H1 (cell line): ENCODE measurements at regions not wholly inside any gene's neighbourhood (a gene's known extent, or its start where the extent isn't known, plus 50 kb on each side); places are given as distances from the start of the nearest gene placed in this dataset.

Experiments used
- BRCA1 ChIP-seq: IDR thresholded peaks from 2 replicates; pipeline ENCODE4 v1.6.1; 2012; ENCODE audit warnings: low read depth, low read length, improper control_type of control experiment
- EP300 ChIP-seq, 2 experiments: IDR thresholded peaks; 1 replicate in 1 of 2; 2 replicates in 1 of 2; pipeline ENCODE4 v1.6.1; 2011 to 2012; ENCODE audit warnings: low read depth in 2 of 2, low read length in 2 of 2, mild to moderate bottlenecking in 2 of 2, borderline replicate concordance in 1 of 2, inconsistent platforms in 1 of 2, moderate library complexity in 1 of 2
- EZH2 ChIP-seq: fragments of 200-600 bp; sonication (generic); IDR thresholded peaks from 2 replicates; pipeline ENCODE4 v1.7.1; 2012; ENCODE audit warnings: low read depth, mild to moderate bottlenecking, moderate library complexity, low read length, inconsistent platforms; ENCODE audit not compliant: severe bottlenecking
- GABPA ChIP-seq: IDR thresholded peaks from 2 replicates; pipeline ENCODE4 v1.6.1; 2011; ENCODE audit warnings: mild to moderate bottlenecking, low read length, moderate library complexity, borderline replicate concordance; ENCODE audit not compliant: insufficient read depth
- JUN ChIP-seq: IDR thresholded peaks from 2 replicates; pipeline ENCODE4 v1.6.1; 2011; ENCODE audit warnings: low read depth, mild to moderate bottlenecking, improper control_type of control experiment, low read length
- KDM1A ChIP-seq: fragments of 200-600, 300-600 bp; sonication (generic); IDR thresholded peaks from 2 replicates; pipeline ENCODE4 v1.7.1; 2016; ENCODE audit warnings: mild to moderate bottlenecking, low read length, borderline replicate concordance
- NANOG ChIP-seq: IDR thresholded peaks from 2 replicates; pipeline ENCODE4 v1.6.1; 2011; ENCODE audit warnings: low read length, low read depth, mild to moderate bottlenecking, inconsistent platforms; ENCODE audit not compliant: insufficient read depth, poor library complexity, severe bottlenecking
- POLR2A ChIP-seq, 2 experiments: IDR thresholded peaks; 1 replicate in 1 of 2; 2 replicates in 1 of 2; pipeline ENCODE4 v1.6.1; 2011; ENCODE audit warnings: low read depth in 2 of 2, low read length in 2 of 2, mild to moderate bottlenecking in 2 of 2; ENCODE audit errors: control extremely low read depth in 1 of 2
- POLR2AphosphoS5 ChIP-seq: IDR thresholded peaks from 2 replicates; pipeline ENCODE4 v1.6.1; 2011; ENCODE audit warnings: low read depth, low read length
- SUZ12 ChIP-seq: fragments of 200-600 bp; sonication (generic); IDR thresholded peaks from 2 replicates; pipeline ENCODE4 v1.6.1; 2012; ENCODE audit warnings: mild to moderate bottlenecking, inconsistent platforms, low read length, moderate library complexity, mixed read lengths
- TF ChIP-seq, protein P1 (sequence below), 3 experiments: IDR thresholded peaks; 1 replicate in 2 of 3; 2 replicates in 1 of 3; pipeline versions ENCODE4 v1.5.1 to v1.6.1; 2011; ENCODE audit warnings: low read length in 3 of 3, mild to moderate bottlenecking in 3 of 3, inconsistent platforms in 2 of 3, low read depth in 1 of 3, moderate library complexity in 1 of 3; ENCODE audit not compliant: insufficient read depth in 1 of 3; ENCODE audit errors: control extremely low read depth in 1 of 3
- TF ChIP-seq, protein P2 (sequence below): IDR thresholded peaks from 2 replicates; pipeline ENCODE4 v1.6.1; 2012; ENCODE audit warnings: inconsistent platforms

DNA sequence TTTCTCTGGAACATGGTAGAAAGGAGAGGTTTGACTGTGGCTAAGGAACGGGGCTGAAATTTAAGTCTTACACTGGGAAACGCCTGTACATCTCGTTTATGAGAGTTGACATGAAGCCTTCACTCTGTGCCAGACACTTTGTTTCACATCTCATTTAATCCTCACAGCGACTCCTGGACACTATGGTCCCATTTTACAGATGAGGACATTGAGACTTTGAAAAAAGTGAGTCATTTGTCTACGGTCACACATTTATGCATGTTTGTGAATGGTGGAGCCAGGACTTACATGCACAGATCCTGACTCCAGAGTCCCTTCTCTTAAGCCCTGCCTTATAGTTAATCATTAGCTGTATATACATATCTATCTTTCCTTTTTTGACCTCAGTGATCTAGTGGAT, 318.4 kb upstream of the EEF2KMT start:
- TF ChIP-seq, protein P1, sequence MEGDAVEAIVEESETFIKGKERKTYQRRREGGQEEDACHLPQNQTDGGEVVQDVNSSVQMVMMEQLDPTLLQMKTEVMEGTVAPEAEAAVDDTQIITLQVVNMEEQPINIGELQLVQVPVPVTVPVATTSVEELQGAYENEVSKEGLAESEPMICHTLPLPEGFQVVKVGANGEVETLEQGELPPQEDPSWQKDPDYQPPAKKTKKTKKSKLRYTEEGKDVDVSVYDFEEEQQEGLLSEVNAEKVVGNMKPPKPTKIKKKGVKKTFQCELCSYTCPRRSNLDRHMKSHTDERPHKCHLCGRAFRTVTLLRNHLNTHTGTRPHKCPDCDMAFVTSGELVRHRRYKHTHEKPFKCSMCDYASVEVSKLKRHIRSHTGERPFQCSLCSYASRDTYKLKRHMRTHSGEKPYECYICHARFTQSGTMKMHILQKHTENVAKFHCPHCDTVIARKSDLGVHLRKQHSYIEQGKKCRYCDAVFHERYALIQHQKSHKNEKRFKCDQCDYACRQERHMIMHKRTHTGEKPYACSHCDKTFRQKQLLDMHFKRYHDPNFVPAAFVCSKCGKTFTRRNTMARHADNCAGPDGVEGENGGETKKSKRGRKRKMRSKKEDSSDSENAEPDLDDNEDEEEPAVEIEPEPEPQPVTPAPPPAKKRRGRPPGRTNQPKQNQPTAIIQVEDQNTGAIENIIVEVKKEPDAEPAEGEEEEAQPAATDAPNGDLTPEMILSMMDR (IDR thresholded peaks at IDR 0.05; ENCODE audit: control extremely low read depth in 1 of 3, insufficient read depth in 1 of 3, low read depth in 1 of 3, low read length in 3 of 3): no peak
- TF ChIP-seq POLR2A (IDR thresholded peaks at IDR 0.05; ENCODE audit: control extremely low read depth in 1 of 2, low read depth in 2 of 2, low read length in 2 of 2) (no peak), GABPA (no peak), SUZ12 (no peak), KDM1A (no peak), EZH2 (no peak), POLR2AphosphoS5 (no peak), BRCA1 (no peak), EP300 (IDR thresholded peaks at IDR 0.05; ENCODE audit: borderline replicate concordance in 1 of 2, low read depth in 2 of 2, low read length in 2 of 2) (no peak), NANOG (no peak), JUN (no peak)
- TF ChIP-seq, protein P2, sequence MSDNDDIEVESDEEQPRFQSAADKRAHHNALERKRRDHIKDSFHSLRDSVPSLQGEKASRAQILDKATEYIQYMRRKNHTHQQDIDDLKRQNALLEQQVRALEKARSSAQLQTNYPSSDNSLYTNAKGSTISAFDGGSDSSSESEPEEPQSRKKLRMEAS: no peak
